GM23248 (cell line): ENCODE measurements at regions not wholly inside any gene's neighbourhood (a gene's known extent, or its start where the extent isn't known, plus 50 kb on each side); places are given as distances from the start of the nearest gene placed in this dataset.

Experiments used
- EZH2 ChIP-seq: fragments of 200-600 bp; sonication (generic); IDR thresholded peaks from 2 replicates; pipeline ENCODE4 v1.6.1; 2018; ENCODE audit warnings: antibody characterized with exemption, mild to moderate bottlenecking; ENCODE audit not compliant: insufficient read depth, poor library complexity, severe bottlenecking
- EZH2phosphoT487 ChIP-seq: fragments of 200-600 bp; sonication (generic); IDR thresholded peaks from 2 replicates; pipeline ENCODE4 v1.6.1; 2018; ENCODE audit warnings: antibody characterized with exemption, moderate library complexity, mild to moderate bottlenecking, low read depth; ENCODE audit not compliant: insufficient read depth

DNA sequence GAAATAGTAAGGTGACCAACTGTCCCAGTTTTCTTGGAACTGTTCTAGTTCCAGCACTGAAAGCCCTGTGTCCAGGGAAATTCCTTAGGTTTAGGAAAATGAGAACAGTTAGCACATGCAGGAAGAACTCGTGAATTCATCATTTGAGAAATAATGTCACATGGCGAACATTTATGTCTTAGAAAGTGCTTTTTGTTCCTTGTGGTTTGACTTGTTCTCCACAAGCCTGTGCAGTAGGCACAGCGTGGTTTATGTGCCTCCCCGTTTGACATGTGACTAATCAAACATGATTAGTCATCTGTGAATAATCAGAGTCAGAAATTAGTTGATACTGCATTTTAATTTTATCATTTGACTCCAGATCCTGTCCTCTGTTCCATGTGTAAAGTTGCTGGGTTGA is 556.0 kb upstream of the CPEB2 start:
- TF ChIP-seq EZH2phosphoT487 (no peak), EZH2 (no peak)
